ENCODE measurements at regions not wholly inside any gene's neighbourhood (a gene's known extent, or its start where the extent isn't known, plus 50 kb on each side); places are given as distances from the start of the nearest gene placed in this dataset.

- H3K27ac Mint-ChIP-seq, result peak overlapping the region in 1 of 3 experiments; percentile 2
- no peaks in the 10 kb centered on the region for H3K27me3 Mint-ChIP-seq (ENCODE audit: low read depth)
- peaks cover 19% of the 10 kb centered on the region for H3K4me1 Mint-ChIP-seq
- no peaks in the 10 kb centered on the region for H3K36me3 Mint-ChIP-seq (ENCODE audit: low read depth)
- H3K4me3 Mint-ChIP-seq, result no peak overlapping the region
- TF ChIP-seq CTCF (IDR thresholded peaks at IDR 0.05; ENCODE audit: unreplicated experiment in 3 of 3), result no peak
- H3K9me3 Mint-ChIP-seq, result peaks cover 13% of the 10 kb centered on the region
Observed at GRCh38 chr6:155786528-155786927, 330.9 kb upstream of the NOX3 start.

- Mint-ChIP-seq H3K27me3 (ENCODE audit: low read depth) (no peaks in the 10 kb centered on the region), H3K36me3 (ENCODE audit: low read depth) (no peaks in the 10 kb centered on the region), H3K9me3 (peaks cover 2% of the 10 kb centered on the region), H3K4me1 (peaks cover 23% of the 10 kb centered on the region), H3K4me3 (no peak overlapping the region), H3K27ac (peak overlapping the region; percentile 76 to 87 (median 87))
- TF ChIP-seq CTCF (IDR thresholded peaks at IDR 0.05; ENCODE audit: unreplicated experiment in 3 of 3), result no peak
Observed at GRCh38 chr6:155782739-155783459, 327.3 kb upstream of the NOX3 start.

- Mint-ChIP-seq H3K27ac (peak overlapping the region; percentile 76 to 87 (median 87)), H3K27me3 (ENCODE audit: low read depth) (no peaks in the 10 kb centered on the region), H3K9me3 (no peaks in the 10 kb centered on the region), H3K36me3 (ENCODE audit: low read depth) (no peaks in the 10 kb centered on the region), H3K4me3 (no peak overlapping the region), H3K4me1 (peaks cover 23% of the 10 kb centered on the region)
- no peak for TF ChIP-seq CTCF (IDR thresholded peaks at IDR 0.05; ENCODE audit: unreplicated experiment in 3 of 3)
Observed at GRCh38 chr6:155782320-155782731, 326.7 kb upstream of the NOX3 start.

- H3K36me3 Mint-ChIP-seq (ENCODE audit: low read depth), result no peaks in the 10 kb centered on the region
- H3K4me1 Mint-ChIP-seq, result peaks cover 23% of the 10 kb centered on the region
- H3K27ac Mint-ChIP-seq, result no peak overlapping the region
- no peak overlapping the region for H3K4me3 Mint-ChIP-seq
- H3K9me3 Mint-ChIP-seq, result peaks cover under 1% of the 10 kb centered on the region
- no peak for TF ChIP-seq CTCF (IDR thresholded peaks at IDR 0.05; ENCODE audit: unreplicated experiment in 3 of 3)
- no peaks in the 10 kb centered on the region for H3K27me3 Mint-ChIP-seq (ENCODE audit: low read depth)
Observed at GRCh38 chr6:155779456-155779855, 323.8 kb upstream of the NOX3 start.

- TF ChIP-seq CTCF (IDR thresholded peaks at IDR 0.05; ENCODE audit: unreplicated experiment in 3 of 3), result no peak
- no peak overlapping the region for H3K27ac Mint-ChIP-seq
- H3K36me3 Mint-ChIP-seq (ENCODE audit: low read depth), result no peaks in the 10 kb centered on the region
- no peak overlapping the region for H3K4me3 Mint-ChIP-seq
- peaks cover 8% of the 10 kb centered on the region for H3K9me3 Mint-ChIP-seq
- no peaks in the 10 kb centered on the region for H3K27me3 Mint-ChIP-seq (ENCODE audit: low read depth)
- H3K4me1 Mint-ChIP-seq, result peaks cover 18% of the 10 kb centered on the region
Observed at GRCh38 chr6:155778336-155778735, 322.7 kb upstream of the NOX3 start.

GRCh38 chr6:155771822-155772221 lies 316.2 kb upstream of the NOX3 start:
- no peaks in the 10 kb centered on the region for H3K36me3 Mint-ChIP-seq (ENCODE audit: low read depth)
- H3K4me3 Mint-ChIP-seq, result no peak overlapping the region
- no peaks in the 10 kb centered on the region for H3K27me3 Mint-ChIP-seq (ENCODE audit: low read depth)
- H3K4me1 Mint-ChIP-seq, result no peaks in the 10 kb centered on the region
- H3K27ac Mint-ChIP-seq, result no peak overlapping the region
- no peak for TF ChIP-seq CTCF (IDR thresholded peaks at IDR 0.05; ENCODE audit: unreplicated experiment in 3 of 3)
- H3K9me3 Mint-ChIP-seq, result peaks cover 25% of the 10 kb centered on the region
